HEK293 (cell line): ENCODE measurements at regions not wholly inside any gene's neighbourhood (a gene's known extent, or its start where the extent isn't known, plus 50 kb on each side); places are given as distances from the start of the nearest gene placed in this dataset.

ENCODE experiments used
- BCL11A ChIP-seq: fragments of 450-650 bp; formaldehyde crosslinking; IDR thresholded peaks from 2 replicates; pipeline ENCODE4 v1.5.1; 2016; ENCODE audit warnings: low read depth, missing biosample characterization, missing genetic modification characterization
- ZBTB8A ChIP-seq: fragments of 450-650 bp; formaldehyde crosslinking; IDR thresholded peaks from 2 replicates; pipeline ENCODE4 v1.5.1; 2016; ENCODE audit warnings: missing biosample characterization, missing genetic modification characterization
- ZFP41 ChIP-seq: fragments of 450-650 bp; formaldehyde crosslinking; IDR thresholded peaks from 2 replicates; pipeline ENCODE4 v1.5.1; 2016; ENCODE audit warnings: missing biosample characterization, missing genetic modification characterization, borderline replicate concordance
- TF ChIP-seq, protein P1 (sequence below): fragments of 450-650 bp; formaldehyde crosslinking; IDR thresholded peaks from 2 replicates; pipeline ENCODE4 v1.5.1; 2016; ENCODE audit warnings: missing biosample characterization, missing genetic modification characterization

GRCh38 chr10:3578682-3579081 lies 206.3 kb downstream of the KLF6 start:
- TF ChIP-seq, protein P1, sequence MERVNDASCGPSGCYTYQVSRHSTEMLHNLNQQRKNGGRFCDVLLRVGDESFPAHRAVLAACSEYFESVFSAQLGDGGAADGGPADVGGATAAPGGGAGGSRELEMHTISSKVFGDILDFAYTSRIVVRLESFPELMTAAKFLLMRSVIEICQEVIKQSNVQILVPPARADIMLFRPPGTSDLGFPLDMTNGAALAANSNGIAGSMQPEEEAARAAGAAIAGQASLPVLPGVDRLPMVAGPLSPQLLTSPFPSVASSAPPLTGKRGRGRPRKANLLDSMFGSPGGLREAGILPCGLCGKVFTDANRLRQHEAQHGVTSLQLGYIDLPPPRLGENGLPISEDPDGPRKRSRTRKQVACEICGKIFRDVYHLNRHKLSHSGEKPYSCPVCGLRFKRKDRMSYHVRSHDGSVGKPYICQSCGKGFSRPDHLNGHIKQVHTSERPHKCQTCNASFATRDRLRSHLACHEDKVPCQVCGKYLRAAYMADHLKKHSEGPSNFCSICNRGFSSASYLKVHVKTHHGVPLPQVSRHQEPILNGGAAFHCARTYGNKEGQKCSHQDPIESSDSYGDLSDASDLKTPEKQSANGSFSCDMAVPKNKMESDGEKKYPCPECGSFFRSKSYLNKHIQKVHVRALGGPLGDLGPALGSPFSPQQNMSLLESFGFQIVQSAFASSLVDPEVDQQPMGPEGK (tag by site-specific recombination): no peak
- TF ChIP-seq ZFP41 (tag by site-specific recombination) (no peak), ZBTB8A (tag by site-specific recombination) (no peak), BCL11A (tag by site-specific recombination) (no peak)
